ENCODE measurements at regions not wholly inside any gene's neighbourhood (a gene's known extent, or its start where the extent isn't known, plus 50 kb on each side); places are given as distances from the start of the nearest gene placed in this dataset.
"Not testable (repeated sequence)": the region's sequence is repeated elsewhere in the genome, so short reads cannot be mapped to it uniquely, and the experiment has no call there.

DNA sequence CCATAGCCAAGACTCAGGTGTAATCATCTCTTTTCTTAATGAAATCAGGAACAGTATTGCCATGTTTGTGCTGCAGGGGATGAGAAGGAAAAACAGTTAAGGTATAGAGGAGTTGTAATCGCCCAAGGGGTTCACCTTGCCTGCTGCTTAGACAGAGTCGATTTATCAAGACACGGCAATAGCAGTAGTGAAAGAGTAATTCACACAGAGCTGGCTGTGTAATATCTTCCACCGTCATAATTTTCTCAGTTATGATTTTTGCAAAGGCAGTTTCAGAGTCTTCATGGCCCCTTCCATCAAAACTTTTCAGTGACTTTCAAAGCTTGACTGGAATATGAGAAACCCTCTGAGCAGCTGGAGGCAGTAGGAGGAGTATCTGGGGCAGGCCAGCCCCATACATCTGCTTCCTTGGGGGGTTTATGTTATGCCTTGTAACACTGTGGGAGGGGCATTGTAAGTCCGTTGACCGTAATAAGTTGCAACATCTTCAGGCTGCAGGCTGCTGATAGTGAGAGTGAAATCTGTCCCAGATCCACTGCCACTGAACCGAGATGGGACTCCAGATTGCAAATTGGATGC, 605.4 kb downstream of the RPIA start:
- CTCF ChIA-PET; H3K27me3 Mint-ChIP-seq (ENCODE audit: insufficient read depth, unreplicated experiment); H3K4me3 Mint-ChIP-seq (ENCODE audit: unreplicated experiment); intact Hi-C loops (cut with micrococcal nuclease; ENCODE audit: unreplicated experiment); H3K4me1 Mint-ChIP-seq (ENCODE audit: low read depth, unreplicated experiment); H3K9me3 ChIP-seq; DNase-seq; H3K36me3 Mint-ChIP-seq (ENCODE audit: insufficient read depth, unreplicated experiment); BruUV-seq (replicated peaks); H3K27me3 ChIP-seq (replicated peaks; ENCODE audit: control insufficient read depth, insufficient read depth, low read length); H3K27ac Mint-ChIP-seq (ENCODE audit: unreplicated experiment); H3K4me3 ChIP-seq (ENCODE audit: low read depth, low read length); H3K36me3 ChIP-seq (ENCODE audit: control insufficient read depth, insufficient read depth, low read length); H3K4me1 ChIP-seq; POLR2A ChIA-PET; H3K9me3 Mint-ChIP-seq (ENCODE audit: unreplicated experiment): not testable (repeated sequence)

DNA sequence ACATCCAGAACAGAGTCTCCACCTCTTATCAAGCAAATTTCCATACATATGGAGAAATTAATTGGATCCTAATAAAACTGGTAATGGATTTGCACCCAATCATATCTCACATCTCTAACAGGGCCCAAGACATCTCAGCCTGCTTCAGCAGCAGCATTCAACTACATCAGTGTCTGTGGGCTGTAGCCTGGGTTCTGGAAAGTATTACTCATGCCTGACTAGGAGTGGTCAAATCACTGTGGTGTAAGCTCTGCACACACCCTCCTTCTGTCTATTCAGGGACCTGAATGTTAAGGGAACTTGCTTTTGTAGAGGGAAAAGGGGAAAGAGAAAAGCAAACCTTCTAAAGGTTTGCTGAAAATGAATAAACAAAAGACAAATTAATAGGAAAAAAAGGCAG, 607.7 kb downstream of the RPIA start:
- CTCF ChIA-PET; H3K9me3 ChIP-seq; H3K36me3 Mint-ChIP-seq (ENCODE audit: insufficient read depth, unreplicated experiment); H3K36me3 ChIP-seq (ENCODE audit: control insufficient read depth, insufficient read depth, low read length); H3K4me1 Mint-ChIP-seq (ENCODE audit: low read depth, unreplicated experiment); DNase-seq; H3K27ac Mint-ChIP-seq (ENCODE audit: unreplicated experiment); H3K9me3 Mint-ChIP-seq (ENCODE audit: unreplicated experiment); POLR2A ChIA-PET; H3K4me3 Mint-ChIP-seq (ENCODE audit: unreplicated experiment); H3K27me3 Mint-ChIP-seq (ENCODE audit: insufficient read depth, unreplicated experiment); BruUV-seq (replicated peaks); H3K27me3 ChIP-seq (replicated peaks; ENCODE audit: control insufficient read depth, insufficient read depth, low read length); H3K4me1 ChIP-seq; intact Hi-C loops (cut with micrococcal nuclease; ENCODE audit: unreplicated experiment); H3K4me3 ChIP-seq (ENCODE audit: low read depth, low read length): not testable (repeated sequence)

DNA sequence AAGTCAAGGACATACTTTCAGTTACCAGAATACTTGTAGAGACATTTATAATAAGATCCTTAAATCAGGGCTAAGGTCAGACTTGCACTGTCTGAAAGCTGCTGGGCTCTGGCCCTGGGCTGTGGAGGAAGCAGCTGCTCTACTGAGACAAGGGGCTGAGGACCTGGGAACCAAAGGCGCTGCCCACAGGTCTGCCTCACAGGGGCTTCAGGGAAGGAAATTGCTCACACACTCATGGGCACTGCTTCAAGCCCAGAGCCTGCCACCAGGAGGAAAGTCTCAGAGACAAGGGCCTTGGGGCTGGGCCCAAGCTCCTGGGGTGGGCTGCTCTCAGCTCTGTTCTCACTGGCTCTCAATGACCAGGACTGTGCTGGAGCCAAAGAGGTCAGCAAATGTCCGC, 614.1 kb downstream of the RPIA start:
- H3K36me3 ChIP-seq (ENCODE audit: control insufficient read depth, insufficient read depth, low read length); H3K27ac Mint-ChIP-seq (ENCODE audit: unreplicated experiment); H3K36me3 Mint-ChIP-seq (ENCODE audit: insufficient read depth, unreplicated experiment); H3K27me3 ChIP-seq (replicated peaks; ENCODE audit: control insufficient read depth, insufficient read depth, low read length); H3K4me3 Mint-ChIP-seq (ENCODE audit: unreplicated experiment); H3K9me3 ChIP-seq; CTCF ChIA-PET; BruUV-seq (replicated peaks); H3K4me1 Mint-ChIP-seq (ENCODE audit: low read depth, unreplicated experiment); H3K27me3 Mint-ChIP-seq (ENCODE audit: insufficient read depth, unreplicated experiment); POLR2A ChIA-PET; intact Hi-C loops (cut with micrococcal nuclease; ENCODE audit: unreplicated experiment); DNase-seq; H3K4me3 ChIP-seq (ENCODE audit: low read depth, low read length); H3K9me3 Mint-ChIP-seq (ENCODE audit: unreplicated experiment); H3K4me1 ChIP-seq: not testable (repeated sequence)

DNA sequence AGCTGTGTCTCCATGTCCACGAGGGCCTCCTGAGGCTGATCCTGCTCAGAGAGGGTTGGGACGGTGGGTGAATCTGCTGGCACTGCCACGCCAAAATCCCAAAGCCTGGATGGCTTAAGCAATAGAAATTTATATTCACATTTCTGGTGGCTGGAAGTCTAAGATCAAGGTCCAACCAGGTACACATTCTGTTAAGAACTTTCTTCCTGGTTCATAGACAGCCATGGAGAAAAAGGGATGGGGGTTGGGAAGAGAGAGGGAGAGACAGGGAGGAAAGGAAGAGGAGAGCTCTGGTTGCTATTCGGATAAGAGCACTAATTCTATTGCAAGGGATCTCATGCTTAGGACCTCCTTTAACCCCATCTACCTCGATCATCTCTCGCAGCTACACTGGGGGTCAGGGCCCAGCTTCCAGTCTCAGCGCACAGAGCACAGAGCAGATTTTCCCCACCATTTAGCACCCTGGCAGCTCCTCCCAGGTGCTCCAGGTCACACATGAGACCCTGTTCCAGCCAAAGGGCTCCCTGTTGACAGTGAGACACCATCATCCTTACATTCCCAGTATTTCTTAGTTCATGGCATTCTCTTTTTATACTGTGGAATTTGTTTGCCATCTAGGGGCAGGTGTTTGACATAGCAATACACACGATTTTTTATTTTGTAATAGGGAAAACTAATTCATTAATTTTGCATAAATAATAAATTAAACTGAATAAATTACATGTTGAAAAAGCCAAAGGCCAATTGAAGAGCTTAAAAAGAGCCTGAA, 615.6 kb downstream of the RPIA start:
- H3K4me3 ChIP-seq (ENCODE audit: low read depth, low read length); BruUV-seq (replicated peaks); H3K4me1 Mint-ChIP-seq (ENCODE audit: low read depth, unreplicated experiment); H3K9me3 Mint-ChIP-seq (ENCODE audit: unreplicated experiment); POLR2A ChIA-PET; H3K27ac Mint-ChIP-seq (ENCODE audit: unreplicated experiment); H3K27me3 Mint-ChIP-seq (ENCODE audit: insufficient read depth, unreplicated experiment); H3K9me3 ChIP-seq; H3K36me3 Mint-ChIP-seq (ENCODE audit: insufficient read depth, unreplicated experiment); H3K27me3 ChIP-seq (replicated peaks; ENCODE audit: control insufficient read depth, insufficient read depth, low read length); CTCF ChIA-PET; H3K4me3 Mint-ChIP-seq (ENCODE audit: unreplicated experiment); DNase-seq; H3K36me3 ChIP-seq (ENCODE audit: control insufficient read depth, insufficient read depth, low read length); intact Hi-C loops (cut with micrococcal nuclease; ENCODE audit: unreplicated experiment); H3K4me1 ChIP-seq: not testable (repeated sequence)

DNA sequence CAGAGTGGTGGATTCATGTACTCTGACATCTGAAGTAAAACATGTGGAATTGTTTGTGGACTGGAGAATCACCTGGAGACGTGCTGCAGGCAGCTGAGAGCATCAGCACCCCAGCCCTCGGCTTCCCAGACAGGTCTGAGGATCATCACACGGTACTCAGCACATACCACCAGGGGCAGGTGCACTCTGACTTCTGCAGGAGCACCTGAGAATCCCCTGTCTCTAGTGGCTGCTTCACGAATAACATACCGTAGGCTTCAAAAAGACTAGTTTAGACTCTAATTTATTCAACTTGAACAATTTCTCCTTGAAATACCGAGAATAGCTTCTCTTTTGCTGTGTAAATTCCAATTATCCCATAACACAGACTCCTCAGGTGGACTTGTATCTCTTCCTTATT, 627.5 kb downstream of the RPIA start:
- DNase-seq; H3K36me3 ChIP-seq (ENCODE audit: control insufficient read depth, insufficient read depth, low read length); H3K9me3 Mint-ChIP-seq (ENCODE audit: unreplicated experiment); POLR2A ChIA-PET; H3K4me3 ChIP-seq (ENCODE audit: low read depth, low read length); H3K27me3 Mint-ChIP-seq (ENCODE audit: insufficient read depth, unreplicated experiment); BruUV-seq (replicated peaks); CTCF ChIA-PET; H3K36me3 Mint-ChIP-seq (ENCODE audit: insufficient read depth, unreplicated experiment); H3K4me3 Mint-ChIP-seq (ENCODE audit: unreplicated experiment); H3K27ac Mint-ChIP-seq (ENCODE audit: unreplicated experiment); H3K4me1 Mint-ChIP-seq (ENCODE audit: low read depth, unreplicated experiment); H3K9me3 ChIP-seq; intact Hi-C loops (cut with micrococcal nuclease; ENCODE audit: unreplicated experiment); H3K27me3 ChIP-seq (replicated peaks; ENCODE audit: control insufficient read depth, insufficient read depth, low read length); H3K4me1 ChIP-seq: not testable (repeated sequence)

DNA sequence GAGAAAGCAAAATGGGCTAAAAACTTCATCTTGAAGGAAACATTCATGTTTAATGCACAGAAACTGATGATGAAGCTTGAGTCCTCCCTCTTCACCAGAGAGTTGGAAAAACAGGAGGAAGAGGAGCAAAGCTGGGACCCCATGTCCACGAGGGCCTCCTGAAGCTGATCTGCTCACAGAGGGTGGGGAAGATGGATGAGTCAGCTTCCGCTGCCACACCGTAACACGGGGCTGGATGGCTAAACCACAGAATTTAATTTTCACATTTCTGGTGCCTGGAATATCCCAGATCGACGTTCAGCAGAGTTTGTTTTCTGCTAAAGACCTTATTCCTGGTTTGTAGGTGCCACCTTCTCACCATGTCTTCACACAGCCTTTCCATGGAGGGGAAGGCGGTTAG, 634.4 kb downstream of the RPIA start:
- H3K9me3 ChIP-seq; H3K27me3 Mint-ChIP-seq (ENCODE audit: insufficient read depth, unreplicated experiment); H3K9me3 Mint-ChIP-seq (ENCODE audit: unreplicated experiment); POLR2A ChIA-PET; H3K4me1 Mint-ChIP-seq (ENCODE audit: low read depth, unreplicated experiment); H3K27me3 ChIP-seq (replicated peaks; ENCODE audit: control insufficient read depth, insufficient read depth, low read length); H3K36me3 Mint-ChIP-seq (ENCODE audit: insufficient read depth, unreplicated experiment); intact Hi-C loops (cut with micrococcal nuclease; ENCODE audit: unreplicated experiment); H3K36me3 ChIP-seq (ENCODE audit: control insufficient read depth, insufficient read depth, low read length); H3K4me3 Mint-ChIP-seq (ENCODE audit: unreplicated experiment); DNase-seq; H3K4me3 ChIP-seq (ENCODE audit: low read depth, low read length); CTCF ChIA-PET; BruUV-seq (replicated peaks); H3K4me1 ChIP-seq; H3K27ac Mint-ChIP-seq (ENCODE audit: unreplicated experiment): not testable (repeated sequence)
